RPMI7951 (cell line): ENCODE measurements at regions not wholly inside any gene's neighbourhood (a gene's known extent, or its start where the extent isn't known, plus 50 kb on each side); places are given as distances from the start of the nearest gene placed in this dataset.
"Not testable (repeated sequence)": the region's sequence is repeated elsewhere in the genome, so short reads cannot be mapped to it uniquely, and the experiment has no call there.

Experiments used
- DNase-seq: peaks from one replicate; pipeline ENCODE4 v3.0.0-alpha.2; 2012; ENCODE audit warnings: low read depth

DNA sequence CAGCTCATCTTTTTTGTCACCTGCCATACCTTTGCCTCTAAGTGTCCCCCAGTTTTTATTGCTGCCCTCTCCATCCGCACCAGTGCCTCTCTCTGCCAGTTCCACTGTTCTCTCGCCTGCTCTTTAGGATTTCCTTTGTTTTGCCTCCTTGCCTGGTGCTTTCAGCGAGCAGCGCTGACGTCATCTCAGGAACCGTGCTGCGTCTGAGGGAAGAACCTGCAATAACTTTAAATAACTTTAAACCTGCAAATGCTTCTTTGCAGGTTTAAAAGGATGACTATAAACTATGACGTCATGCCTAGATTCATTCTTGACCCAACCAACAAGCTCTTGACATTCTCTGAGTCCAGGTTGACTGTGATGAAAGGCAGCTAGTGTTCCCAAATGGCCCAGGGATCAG, 105.1 kb downstream of the LRRC74B start:
- not testable (repeated sequence) for DNase-seq

DNA sequence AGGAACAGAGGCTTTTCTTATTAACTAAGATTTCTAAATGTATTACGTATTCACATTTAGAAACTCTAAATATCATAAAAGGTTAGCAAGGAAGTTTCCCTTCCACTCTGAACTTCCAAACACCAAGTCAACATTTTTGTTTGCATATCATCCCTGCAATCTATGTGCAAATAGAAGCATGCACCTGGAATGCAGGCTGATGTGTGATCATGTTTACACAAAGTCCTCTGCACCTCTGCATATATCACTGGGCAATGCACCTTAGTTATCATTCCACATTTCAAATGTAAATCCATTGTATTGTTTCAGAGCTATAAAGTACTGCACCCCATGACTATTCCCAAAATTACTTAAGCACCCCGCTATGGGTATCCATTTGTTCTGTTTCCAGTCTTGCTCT, 142.1 kb downstream of the LRRC74B start:
- DNase-seq, result not testable (repeated sequence)

GRCh38 chr22:21212054-21212453, 166.3 kb downstream of the LRRC74B start:
- not testable (repeated sequence) for DNase-seq

- peak; percentile 0 for DNase-seq
Observed at GRCh38 chr22:21215973-21216731, 167.4 kb upstream of the RIMBP3B start.

GRCh38 chr22:21224900-21225299, 158.7 kb upstream of the RIMBP3B start:
- DNase-seq, result not testable (repeated sequence)

DNA sequence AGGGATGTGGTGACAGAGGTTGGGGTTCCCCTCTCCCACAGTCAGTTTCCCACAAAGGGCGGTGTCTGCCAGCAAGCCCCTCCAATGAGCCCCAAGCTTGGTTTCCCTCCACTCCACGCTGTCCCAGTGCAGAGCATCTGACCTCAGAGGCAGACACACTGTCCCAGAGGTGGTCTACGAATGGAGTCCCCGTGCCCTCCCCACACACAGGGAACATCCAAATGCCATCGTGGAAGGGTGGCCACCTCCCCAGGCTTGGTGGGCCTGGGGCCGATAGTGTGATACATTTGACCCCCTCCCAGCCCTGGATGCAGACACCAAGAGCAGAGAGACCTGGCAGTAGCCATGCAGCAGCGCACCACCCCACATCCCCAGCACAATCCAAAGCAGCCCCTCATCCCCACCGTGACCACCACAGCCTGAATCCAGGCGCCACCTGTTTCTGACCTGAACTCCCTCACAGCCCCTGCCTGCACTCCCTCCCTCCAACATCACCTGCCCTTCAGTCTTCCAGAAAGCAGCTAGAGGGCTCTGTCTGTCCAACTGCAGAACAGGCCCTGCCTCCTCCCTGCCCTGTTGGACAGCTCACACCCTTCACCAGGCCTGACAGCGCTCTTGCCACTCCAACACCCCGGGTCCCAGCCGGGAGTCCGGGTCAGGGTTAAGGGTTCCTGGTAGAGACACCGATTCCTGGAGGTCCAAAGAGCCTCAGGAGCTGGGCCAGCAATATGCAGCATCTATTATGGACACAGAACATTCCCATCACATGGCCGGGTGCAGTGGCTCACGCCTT, 156.5 kb upstream of the RIMBP3B start:
- not testable (repeated sequence) for DNase-seq

GRCh38 chr22:21251435-21251834, 132.1 kb upstream of the RIMBP3B start:
- DNase-seq, result not testable (repeated sequence)

- not testable (repeated sequence) for DNase-seq
Observed at GRCh38 chr22:21282646-21283045, 100.9 kb upstream of the RIMBP3B start.

DNA sequence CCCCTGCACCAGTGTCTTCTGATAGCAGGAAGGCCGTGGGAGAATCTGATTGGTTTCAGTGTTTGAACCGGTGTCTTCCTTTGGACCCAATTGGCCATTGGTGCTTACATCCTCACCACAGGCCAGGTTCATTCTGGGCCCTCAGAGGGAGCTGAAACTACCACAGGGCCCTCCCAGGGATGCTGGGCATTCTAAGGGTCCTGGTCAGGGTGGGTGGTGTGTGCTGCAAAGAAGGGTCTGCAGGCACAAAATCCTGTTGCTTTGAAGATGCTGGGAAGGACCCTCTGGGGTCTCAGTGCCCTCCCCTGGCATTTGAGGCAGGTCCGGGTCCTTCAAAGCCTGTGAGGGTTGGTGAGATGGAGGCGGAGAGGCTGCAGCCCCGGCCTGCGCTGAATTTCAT, 89.8 kb upstream of the RIMBP3B start:
- DNase-seq, result not testable (repeated sequence)

GRCh38 chr22:21327629-21328028, 55.9 kb upstream of the RIMBP3B start:
- not testable (repeated sequence) for DNase-seq
